Fibroblast of skin of right quadriceps (primary cell): ENCODE measurements at regions not wholly inside any gene's neighbourhood (a gene's known extent, or its start where the extent isn't known, plus 50 kb on each side); places are given as distances from the start of the nearest gene placed in this dataset.

ENCODE experiments used
- DNase-seq: peaks from one replicate; pipeline ENCODE4 v3.0.0-alpha.2; 2013

DNA sequence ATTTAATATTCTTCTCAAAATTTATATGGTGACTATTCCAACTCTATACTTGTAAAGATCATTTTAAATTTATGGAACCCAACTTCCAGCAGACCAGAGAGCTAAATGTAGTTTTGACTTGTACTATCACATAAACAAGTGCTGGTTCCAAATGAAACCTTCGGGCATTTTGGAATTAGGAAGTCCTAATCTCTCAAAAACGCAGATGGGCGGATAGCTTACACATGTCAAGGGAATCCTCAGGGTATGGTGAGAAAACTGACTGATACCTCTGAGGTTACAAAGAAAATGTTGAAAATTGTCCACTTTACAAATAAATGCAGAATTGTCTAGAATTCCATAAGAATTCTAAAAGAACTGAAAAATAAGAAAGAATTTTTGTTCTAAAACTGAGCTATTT is 224.1 kb downstream of the SS18 start:
- DNase-seq: no peak

DNA sequence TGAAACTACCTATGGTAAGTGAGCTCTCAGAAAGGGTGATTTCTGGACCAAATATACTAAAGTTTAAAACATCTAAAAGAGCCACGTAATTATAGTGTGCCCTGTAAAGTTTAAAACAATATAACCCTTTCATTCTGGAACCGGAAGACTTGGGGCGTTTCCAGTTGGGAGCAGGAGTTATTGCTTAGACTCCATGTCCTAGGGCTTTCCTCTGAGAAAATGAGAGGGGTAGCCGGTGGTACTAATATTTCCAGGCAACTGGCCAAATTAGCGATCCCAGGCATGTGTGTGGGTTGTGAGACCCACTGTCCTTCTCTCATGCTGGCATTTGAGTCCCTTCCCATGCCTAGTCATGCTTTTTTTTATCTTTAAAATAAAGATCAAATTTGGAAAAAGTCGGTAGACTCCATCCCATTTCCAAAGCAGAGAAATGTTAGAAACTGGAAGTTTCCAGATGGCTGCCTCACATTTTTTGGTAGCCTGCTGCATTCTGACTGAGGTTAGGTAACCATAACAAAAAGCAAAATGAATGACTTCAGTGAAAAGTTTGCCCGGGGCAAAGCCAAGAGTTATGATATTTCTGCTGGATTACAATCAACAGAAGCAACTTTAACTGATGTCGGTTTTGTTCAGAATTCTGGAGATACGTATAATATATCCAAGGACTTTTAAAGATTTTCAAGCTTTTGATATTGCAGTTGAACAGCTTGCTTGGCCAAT is 227.4 kb downstream of the SS18 start:
- no peak for DNase-seq

DNA sequence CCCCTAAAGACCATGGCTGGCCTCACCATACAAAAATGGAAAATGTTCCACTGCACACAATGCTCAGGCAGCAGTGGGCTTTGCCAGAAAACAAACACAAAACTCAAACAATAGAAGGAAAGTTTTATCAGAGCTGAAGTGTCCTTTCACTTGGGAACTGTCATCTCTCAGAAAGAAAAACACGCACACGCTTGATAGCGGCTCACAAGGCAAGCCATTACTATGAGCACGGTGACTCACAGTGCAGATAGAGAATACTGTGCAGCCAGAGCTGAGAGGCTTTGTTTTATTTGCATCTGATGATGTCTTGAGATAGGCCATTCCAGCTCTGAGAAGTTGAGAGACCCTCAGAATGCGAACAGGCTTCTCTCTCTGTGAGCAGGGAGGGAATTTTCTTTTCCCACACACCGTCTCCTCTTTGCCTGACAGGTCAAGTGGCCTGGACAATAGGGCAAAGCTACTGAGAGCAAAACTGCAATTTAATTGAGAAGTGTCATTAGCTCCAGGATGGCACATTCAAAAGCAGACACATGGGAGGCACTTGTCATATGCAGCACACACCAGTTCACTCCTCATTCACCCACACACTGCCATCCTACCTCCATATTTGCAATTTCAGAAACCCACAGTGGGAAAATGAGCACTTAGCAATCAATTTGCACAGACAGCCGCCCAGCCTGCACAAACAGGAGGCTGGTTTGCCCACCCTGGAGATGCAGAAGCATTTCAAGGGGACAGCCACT is 236.6 kb downstream of the SS18 start:
- no peak for DNase-seq

- no peak for DNase-seq
Observed at GRCh38 chr18:25843791-25844190, 246.6 kb downstream of the SS18 start.

DNA sequence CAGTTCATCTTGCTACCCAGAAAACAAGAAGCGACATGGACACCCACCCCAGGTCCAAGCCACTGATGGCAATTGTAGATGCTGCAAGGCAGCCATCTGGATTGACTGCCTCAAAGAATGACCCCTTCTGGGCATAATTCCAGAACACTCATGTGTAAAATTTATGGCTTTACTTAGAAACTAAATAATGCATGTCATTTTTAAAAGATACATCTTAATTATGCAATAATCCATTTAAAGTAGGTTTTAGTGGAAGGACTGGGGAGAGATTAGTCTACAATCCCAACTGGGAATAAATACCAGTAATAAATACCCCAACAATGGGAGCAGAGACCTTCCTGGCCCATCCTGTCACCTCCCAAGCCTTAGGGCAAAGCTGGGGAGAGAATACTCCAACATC is 247.7 kb downstream of the SS18 start:
- DNase-seq: no peak

DNA sequence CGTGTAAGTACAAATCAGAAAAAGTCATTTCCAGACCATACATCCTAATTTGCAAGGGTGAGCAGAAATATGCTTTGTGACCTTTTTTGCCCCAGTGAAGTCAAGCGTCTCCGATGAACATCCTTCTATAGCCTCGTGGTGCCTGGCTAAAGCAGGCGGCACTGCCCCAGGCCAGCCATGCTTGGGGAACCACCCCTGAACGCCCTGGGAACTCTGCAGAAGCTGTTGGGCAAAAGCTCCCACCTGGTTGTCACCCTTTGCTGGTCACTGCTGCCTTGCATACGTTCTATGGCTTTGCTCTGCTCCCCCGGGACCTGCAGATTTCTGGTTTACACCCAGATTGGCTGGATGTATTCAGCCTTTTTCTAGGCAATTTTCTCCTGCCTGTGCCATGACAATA is 256.4 kb downstream of the SS18 start:
- DNase-seq: no peak

- DNase-seq: peak; percentile 74
Observed at GRCh38 chr18:25832001-25832604, 258.3 kb downstream of the SS18 start.

DNA sequence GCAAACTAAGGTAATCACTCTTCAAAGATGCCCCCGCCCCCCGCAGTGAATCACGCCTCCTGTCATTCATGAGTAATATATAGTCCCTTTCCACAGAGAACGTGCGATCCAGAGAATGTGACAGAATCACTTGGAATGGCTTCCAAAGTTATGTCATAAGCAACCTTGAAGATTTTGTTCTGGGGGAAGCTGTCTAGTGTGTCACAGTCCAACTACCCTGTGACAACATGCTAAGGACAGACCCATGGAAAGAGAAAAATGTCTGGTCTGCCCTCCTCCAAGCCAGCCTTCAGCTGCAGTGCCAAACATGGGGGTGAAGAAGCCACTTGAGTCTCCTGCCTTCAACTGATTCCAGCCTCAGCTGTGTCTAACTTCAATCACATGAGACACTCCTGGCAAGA is 259.1 kb downstream of the SS18 start:
- no peak for DNase-seq

DNA sequence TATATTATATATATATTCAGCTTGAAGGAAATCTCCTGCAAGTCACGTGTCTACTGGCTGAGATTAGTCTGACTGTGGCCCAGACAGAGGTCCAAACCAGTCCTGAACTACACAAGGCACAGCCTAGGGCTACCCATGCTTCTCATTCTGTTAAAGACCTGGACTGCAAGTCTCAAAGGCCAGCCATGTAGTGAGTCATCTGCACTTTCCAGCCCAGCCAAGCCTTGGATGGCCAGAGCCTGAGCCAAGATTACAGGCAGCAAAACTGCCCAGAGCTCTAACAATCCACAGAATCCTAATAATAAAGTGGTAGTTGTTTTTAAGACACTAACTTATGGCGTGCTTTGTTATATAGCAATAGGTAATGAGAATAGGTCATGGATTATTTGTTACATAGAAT is 259.6 kb downstream of the SS18 start:
- DNase-seq: peak; percentile 44

DNA sequence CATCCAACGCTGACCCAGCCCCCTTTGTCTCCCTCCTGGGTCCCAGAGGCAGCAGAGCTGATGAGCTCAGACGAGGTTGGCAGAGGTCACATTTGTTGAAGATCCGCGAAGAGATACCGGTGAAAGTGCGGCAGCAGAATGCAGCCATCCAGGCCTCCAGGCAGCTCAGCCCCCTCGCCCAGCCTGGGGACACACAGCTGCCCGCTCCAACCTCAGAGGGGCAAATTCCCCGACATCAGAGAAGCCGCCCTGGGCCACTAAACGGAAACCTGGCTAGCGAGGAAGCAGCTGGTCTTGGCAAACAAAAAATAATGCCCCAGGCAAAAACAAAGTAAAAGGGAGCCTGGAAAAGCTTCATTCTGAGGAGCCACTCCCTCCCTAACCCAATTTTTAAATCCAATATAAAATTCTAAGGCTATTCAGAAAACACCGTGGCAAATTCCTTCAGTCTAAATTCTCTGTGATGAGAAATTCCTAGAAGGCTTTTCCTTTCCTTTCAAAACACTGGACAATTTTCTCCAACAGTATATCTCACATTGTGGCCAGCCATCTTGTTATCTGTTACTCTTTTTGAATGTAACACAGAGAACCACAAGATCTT is 262.4 kb downstream of the SS18 start:
- DNase-seq: peak; percentile 53

DNA sequence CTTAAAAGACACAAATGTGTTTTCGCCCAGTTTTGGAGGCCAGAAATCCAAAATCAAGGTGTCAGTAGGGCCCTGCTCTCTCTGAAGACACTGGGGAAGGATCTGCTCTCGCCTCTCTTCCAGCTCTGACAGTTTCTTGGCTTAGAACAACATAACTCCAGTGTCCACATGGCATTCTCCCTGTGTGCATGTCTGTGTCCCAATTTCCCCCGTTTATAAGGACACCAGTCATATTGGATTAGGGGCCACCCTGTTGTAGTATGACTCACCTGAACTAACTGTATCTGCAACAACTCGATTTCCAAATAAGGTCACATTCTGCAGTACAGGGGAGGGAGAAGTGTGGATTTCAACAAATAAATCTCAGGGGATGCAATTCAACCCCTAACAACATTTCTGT is 263.2 kb downstream of the SS18 start:
- peak; percentile 71 for DNase-seq

DNA sequence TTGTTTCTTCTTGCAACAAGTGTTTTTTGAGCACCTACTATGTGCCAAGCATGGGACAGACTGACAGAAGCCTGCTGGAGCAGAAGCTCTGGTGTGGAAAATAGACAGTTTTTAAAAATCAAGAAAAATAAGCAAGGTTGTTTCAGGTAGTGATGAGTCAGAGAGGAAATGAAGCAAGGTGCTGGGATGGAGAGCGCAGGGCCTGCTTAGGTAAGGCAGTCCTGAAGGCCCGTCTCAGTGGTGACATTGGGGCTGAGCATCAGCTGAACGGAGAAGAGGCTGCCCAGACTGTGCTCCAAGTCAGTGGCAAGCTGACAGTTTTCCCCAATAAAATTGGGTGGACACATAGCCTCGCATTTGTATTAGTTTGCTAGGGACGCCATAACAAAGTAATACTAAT is 263.6 kb downstream of the SS18 start:
- no peak for DNase-seq

- DNase-seq: no peak
Observed at GRCh38 chr18:25825979-25826776, 264.2 kb downstream of the SS18 start.

- no peak for DNase-seq
Observed at GRCh38 chr18:25825056-25825455, 265.4 kb downstream of the SS18 start.

GRCh38 chr18:25819746-25820363 is 270.6 kb downstream of the SS18 start:
- DNase-seq: no peak

- no peak for DNase-seq
Observed at GRCh38 chr18:25818505-25818904, 271.9 kb downstream of the SS18 start.

DNA sequence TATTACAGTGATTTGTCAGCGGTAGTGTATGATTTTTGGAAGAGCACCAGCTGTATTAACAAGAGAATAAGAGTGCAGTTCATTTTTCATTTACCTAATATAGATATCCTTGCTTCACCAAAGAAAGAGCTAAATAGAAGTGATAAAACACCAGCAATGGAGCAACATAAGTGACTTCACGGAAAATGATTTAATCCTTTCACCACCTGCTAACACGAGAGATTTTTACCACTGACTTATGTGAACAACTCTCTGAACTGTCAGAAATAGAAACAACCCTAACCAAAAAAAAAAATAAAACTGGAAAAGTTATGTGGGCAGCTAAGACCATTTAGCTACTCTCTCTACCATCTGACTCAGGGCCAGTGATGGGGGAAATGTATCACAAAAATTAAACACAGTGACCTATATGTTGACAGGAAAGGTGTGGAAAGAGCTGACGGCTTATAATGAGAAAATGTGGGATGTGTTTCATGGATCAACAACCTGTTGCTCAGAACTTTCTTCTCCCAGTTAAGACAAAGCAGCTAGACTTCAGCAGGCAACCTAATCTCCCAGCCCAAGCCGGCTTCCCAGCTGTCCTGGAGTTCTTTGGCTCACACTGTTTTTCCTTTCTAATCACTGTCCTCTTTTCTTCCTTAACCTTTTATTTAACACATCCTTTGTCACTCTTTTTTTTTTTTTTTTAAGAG is 272.7 kb downstream of the SS18 start:
- peak; percentile 57 for DNase-seq

GRCh38 chr18:25815659-25816058 is 274.8 kb downstream of the SS18 start:
- DNase-seq: peak; percentile 85

GRCh38 chr18:25814841-25815458 is 275.5 kb downstream of the SS18 start:
- DNase-seq: no peak

DNA sequence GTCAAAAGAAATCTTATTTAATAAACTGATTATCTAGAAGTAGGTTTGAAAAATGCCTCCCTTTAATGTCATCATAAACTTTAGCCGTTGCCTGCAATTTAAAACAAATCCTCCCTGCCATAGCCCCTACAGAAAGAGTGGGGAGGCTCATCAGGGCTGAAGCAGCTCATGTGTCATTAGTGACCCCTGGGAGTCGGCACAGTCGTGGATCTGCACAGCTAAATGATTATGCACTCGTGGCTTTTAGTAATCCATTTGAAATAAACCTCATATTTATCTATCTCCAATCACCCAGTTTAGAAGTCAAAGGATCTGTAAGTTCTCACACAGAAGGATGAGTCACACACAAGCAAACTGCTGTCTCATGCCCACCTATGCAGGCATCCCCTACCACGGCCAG is 277.3 kb downstream of the SS18 start:
- no peak for DNase-seq

- DNase-seq: no peak
Observed at GRCh38 chr18:25810736-25811135, 279.7 kb downstream of the SS18 start.
